H9 (cell line): ENCODE measurements at regions not wholly inside any gene's neighbourhood (a gene's known extent, or its start where the extent isn't known, plus 50 kb on each side); places are given as distances from the start of the nearest gene placed in this dataset.
A peak's percentile ranks its signal among the peaks of the same experiment; 100 is the strongest.

Source experiments
- DNase-seq: peaks from one replicate; pipeline ENCODE4 v3.0.0-alpha.2; 2017
- H2AFZ ChIP-seq: one replicate; pipeline ENCODE4 v1.6.1; 2013; ENCODE audit warnings: mild to moderate bottlenecking, low read length, control low read depth, moderate library complexity
- H2AK5ac ChIP-seq: 2 replicates; pipeline ENCODE4 v1.6.1; 2013; ENCODE audit warnings: low read length, control low read depth, mixed read lengths; ENCODE audit not compliant: insufficient read length
- H2BK120ac ChIP-seq: one replicate; pipeline ENCODE4 v1.6.1; 2013; ENCODE audit warnings: low read depth, mild to moderate bottlenecking, low read length, control low read depth, inconsistent platforms; ENCODE audit not compliant: poor library complexity, severe bottlenecking
- H2BK12ac ChIP-seq: 2 replicates; pipeline ENCODE4 v1.6.1; 2013; ENCODE audit warnings: low read length, control low read depth, mixed read lengths, low read depth; ENCODE audit not compliant: insufficient read length
- H2BK15ac ChIP-seq: 2 replicates; pipeline ENCODE4 v1.6.1; 2013; ENCODE audit warnings: low read depth, low read length, control low read depth
- H2BK20ac ChIP-seq: one replicate; pipeline ENCODE4 v1.6.1; 2013; ENCODE audit warnings: low read depth, mild to moderate bottlenecking, low read length, control low read depth, inconsistent platforms; ENCODE audit not compliant: poor library complexity, severe bottlenecking
- H2BK5ac ChIP-seq: 2 replicates; pipeline ENCODE4 v1.6.1; 2013; ENCODE audit warnings: low read length, control low read depth, mixed read lengths; ENCODE audit not compliant: insufficient read length
- H3K14ac ChIP-seq: 2 replicates; pipeline ENCODE4 v1.6.1; 2013; ENCODE audit warnings: low read length, control low read depth; ENCODE audit not compliant: insufficient read depth
- H3K18ac ChIP-seq: 2 replicates; pipeline ENCODE4 v1.6.1; 2013; ENCODE audit warnings: low read depth, mild to moderate bottlenecking, mixed read lengths, low read length, control low read depth; ENCODE audit not compliant: insufficient read length
- H3K23ac ChIP-seq: 2 replicates; pipeline ENCODE4 v1.6.1; 2013; ENCODE audit warnings: low read length, control low read depth, mixed read lengths, low read depth; ENCODE audit not compliant: insufficient read length
- H3K23me2 ChIP-seq: 2 replicates; pipeline ENCODE4 v1.6.1; 2013; ENCODE audit warnings: low read depth, mild to moderate bottlenecking, mixed read lengths, low read length, control low read depth; ENCODE audit not compliant: insufficient read length, poor library complexity, severe bottlenecking
- H3K27ac ChIP-seq: 2 replicates; pipeline ENCODE4 v1.5.1; 2013; ENCODE audit warnings: low read length, control low read depth, mixed read lengths, low read depth; ENCODE audit not compliant: insufficient read length
- H3K27me3 ChIP-seq: 2 replicates; pipeline ENCODE4 v1.6.1; 2013; ENCODE audit warnings: low read length, control low read depth, inconsistent platforms; ENCODE audit not compliant: insufficient read depth
- H3K4ac ChIP-seq: 2 replicates; pipeline ENCODE4 v1.6.1; 2013; ENCODE audit warnings: low read depth, mild to moderate bottlenecking, control low read depth, inconsistent platforms, low read length, moderate library complexity
- H3K4me1 ChIP-seq: 2 replicates; pipeline ENCODE4 v1.6.1; 2013; ENCODE audit warnings: low read length, control low read depth, inconsistent platforms; ENCODE audit not compliant: insufficient read depth
- H3K4me2 ChIP-seq: 2 replicates; pipeline ENCODE4 v1.6.1; 2013; ENCODE audit warnings: low read length, control low read depth, mixed read lengths; ENCODE audit not compliant: insufficient read length, insufficient read depth
- H3K56ac ChIP-seq: 2 replicates; pipeline ENCODE4 v1.6.1; 2013; ENCODE audit warnings: low read depth, mild to moderate bottlenecking, mixed read lengths, low read length, control low read depth; ENCODE audit not compliant: insufficient read length
- H3K79me1 ChIP-seq: 2 replicates; pipeline ENCODE4 v1.6.1; 2013; ENCODE audit warnings: low read depth, mild to moderate bottlenecking, moderate library complexity, low read length, control low read depth, inconsistent platforms; ENCODE audit not compliant: insufficient read depth, poor library complexity, severe bottlenecking
- H3K79me2 ChIP-seq: 2 replicates; pipeline ENCODE4 v1.6.1; 2013; ENCODE audit warnings: low read length, control low read depth, inconsistent platforms; ENCODE audit not compliant: insufficient read depth
- H3K9ac ChIP-seq: 2 replicates; pipeline ENCODE4 v1.6.1; 2013; ENCODE audit warnings: low read length, control low read depth, mixed read lengths; ENCODE audit not compliant: insufficient read length; ENCODE audit errors: extremely low read depth
- H3K9me3 ChIP-seq: one replicate; pipeline ENCODE4 v1.6.1; 2013; ENCODE audit warnings: low read depth, low read length, inconsistent platforms; ENCODE audit not compliant: control insufficient read depth
- H3T11ph ChIP-seq: one replicate; pipeline ENCODE4 v1.6.1; 2013; ENCODE audit warnings: mild to moderate bottlenecking, low read length, control low read depth, inconsistent platforms
- H4K20me1 ChIP-seq: one replicate; pipeline ENCODE4 v1.6.1; 2013; ENCODE audit not compliant: control insufficient read depth, insufficient read length, insufficient read depth
- H4K5ac ChIP-seq: 2 replicates; pipeline ENCODE4 v1.6.1; 2013; ENCODE audit warnings: low read depth, mild to moderate bottlenecking, mixed read lengths, low read length, control low read depth; ENCODE audit not compliant: insufficient read length
- H4K8ac ChIP-seq: replicated peaks from 2 replicates; pipeline ENCODE4 v1.6.1; 2013; ENCODE audit warnings: low read length, control low read depth, mixed read lengths, low read depth; ENCODE audit not compliant: insufficient read length
- H4K91ac ChIP-seq: 2 replicates; pipeline ENCODE4 v1.6.1; 2013; ENCODE audit warnings: low read depth, mild to moderate bottlenecking, moderate library complexity, mixed read lengths, low read length, control low read depth; ENCODE audit not compliant: insufficient read length
- H3K27ac Mint-ChIP-seq, 3 experiments: 2 replicates in 2 of 3; 3 replicates in 1 of 3; pipeline ENCODE4 v1.8.0; 2020 to 2021; ENCODE audit warnings: mixed read lengths in 3 of 3, mild to moderate bottlenecking in 1 of 3, moderate library complexity in 1 of 3
- H3K27me3 Mint-ChIP-seq: 2 replicates; pipeline ENCODE4 v1.8.0; 2021; ENCODE audit warnings: low read depth, mild to moderate bottlenecking, moderate library complexity, mixed read lengths
- H3K36me3 Mint-ChIP-seq, 3 experiments: 2 replicates in 2 of 3; 3 replicates in 1 of 3; pipeline ENCODE4 v1.8.0; 2020 to 2021; ENCODE audit warnings: low read depth in 3 of 3, mixed read lengths in 3 of 3; ENCODE audit not compliant: insufficient read depth in 1 of 3
- H3K4me1 Mint-ChIP-seq, 2 experiments: 2 replicates each; pipeline ENCODE4 v1.8.0; 2020; ENCODE audit warnings: mixed read lengths in 2 of 2
- H3K4me3 Mint-ChIP-seq, 2 experiments: 2 replicates in 1 of 2; 3 replicates in 1 of 2; pipeline ENCODE4 v1.8.0; 2020 to 2021; ENCODE audit warnings: mild to moderate bottlenecking in 2 of 2, mixed read lengths in 2 of 2, moderate library complexity in 1 of 2
- H3K9me3 Mint-ChIP-seq, 2 experiments: 2 replicates in 1 of 2; 3 replicates in 1 of 2; pipeline ENCODE4 v1.8.0; 2020; ENCODE audit warnings: mild to moderate bottlenecking in 2 of 2, mixed read lengths in 2 of 2, moderate library complexity in 1 of 2
- WGBS: extraction: QIAGEN DNeasy Blood & Tissue Kit; methylation state at CpG from one replicate; pipeline ENCODE4 v1.1.7; 2013; ENCODE audit warnings: missing lambda C conversion rate, low lambda C conversion rate, mixed read lengths; ENCODE audit not compliant: insufficient read length; ENCODE audit errors: extremely low coverage; 5-methylcytosine and 5-hydroxymethylcytosine counted together
- TF ChIP-seq, protein P1 (sequence below): fragments of 200-600 bp; sonication (generic); conservative IDR thresholded peaks from 3 replicates; pipeline ENCODE4 v1.8.0; 2021; ENCODE audit warnings: antibody characterized with exemption, mild to moderate bottlenecking

DNA sequence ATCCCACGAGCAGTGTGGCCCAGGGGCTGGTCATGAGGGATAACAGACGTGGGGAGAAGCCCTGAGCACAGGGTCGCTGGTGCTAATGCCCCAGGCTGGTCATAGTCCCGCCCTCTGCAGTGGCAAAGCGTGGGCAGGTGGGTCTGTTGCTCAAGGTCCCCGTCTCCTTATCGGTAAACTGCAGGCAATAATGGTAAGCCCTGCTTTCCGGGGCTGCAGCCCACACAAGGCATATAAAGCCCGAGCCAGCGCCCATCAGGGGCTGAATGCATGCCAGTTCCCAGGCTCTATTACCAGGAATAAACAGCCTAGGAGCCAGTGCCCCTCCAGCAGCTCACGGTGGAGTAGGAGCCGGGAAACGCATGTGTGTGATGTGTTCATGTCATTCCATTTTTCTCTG is 261.0 kb downstream of the BRD1 start:
- no CpG with 5 or more reads among the region's 13 CpGs for WGBS
- Histone ChIP-seq H2BK20ac (no peak overlapping the region), H4K8ac (no peak overlapping the region), H4K5ac (no peak overlapping the region), H3K23me2 (no peaks in the 10 kb centered on the region), H3K79me2 (no peaks in the 10 kb centered on the region), H3K27ac (no peak overlapping the region), H3T11ph (no peak overlapping the region), H4K20me1 (no peaks in the 10 kb centered on the region), H3K14ac (no peak overlapping the region), H2AK5ac (no peak overlapping the region), H3K18ac (no peak overlapping the region), H3K79me1 (no peaks in the 10 kb centered on the region), H3K23ac (no peak overlapping the region), H3K9me3 (no peaks in the 10 kb centered on the region), H2BK5ac (no peak overlapping the region), H3K27me3 (no peaks in the 10 kb centered on the region), H3K4me2 (no peak overlapping the region), H3K9ac (no peak overlapping the region), H2BK15ac (no peak overlapping the region), H3K56ac (no peak overlapping the region), H3K4ac (no peak overlapping the region), H3K4me1 (no peaks in the 10 kb centered on the region), H4K91ac (no peak overlapping the region), H2BK120ac (no peak overlapping the region), H2AFZ (no peak overlapping the region), H2BK12ac (no peak overlapping the region)
- Mint-ChIP-seq H3K27me3 (peaks cover 2% of the 10 kb centered on the region), H3K27ac (no peak overlapping the region), H3K4me3 (no peak overlapping the region), H3K4me1 (no peaks in the 10 kb centered on the region), H3K9me3 (no peaks in the 10 kb centered on the region), H3K36me3 (no peaks in the 10 kb centered on the region)
- TF ChIP-seq, protein P1, sequence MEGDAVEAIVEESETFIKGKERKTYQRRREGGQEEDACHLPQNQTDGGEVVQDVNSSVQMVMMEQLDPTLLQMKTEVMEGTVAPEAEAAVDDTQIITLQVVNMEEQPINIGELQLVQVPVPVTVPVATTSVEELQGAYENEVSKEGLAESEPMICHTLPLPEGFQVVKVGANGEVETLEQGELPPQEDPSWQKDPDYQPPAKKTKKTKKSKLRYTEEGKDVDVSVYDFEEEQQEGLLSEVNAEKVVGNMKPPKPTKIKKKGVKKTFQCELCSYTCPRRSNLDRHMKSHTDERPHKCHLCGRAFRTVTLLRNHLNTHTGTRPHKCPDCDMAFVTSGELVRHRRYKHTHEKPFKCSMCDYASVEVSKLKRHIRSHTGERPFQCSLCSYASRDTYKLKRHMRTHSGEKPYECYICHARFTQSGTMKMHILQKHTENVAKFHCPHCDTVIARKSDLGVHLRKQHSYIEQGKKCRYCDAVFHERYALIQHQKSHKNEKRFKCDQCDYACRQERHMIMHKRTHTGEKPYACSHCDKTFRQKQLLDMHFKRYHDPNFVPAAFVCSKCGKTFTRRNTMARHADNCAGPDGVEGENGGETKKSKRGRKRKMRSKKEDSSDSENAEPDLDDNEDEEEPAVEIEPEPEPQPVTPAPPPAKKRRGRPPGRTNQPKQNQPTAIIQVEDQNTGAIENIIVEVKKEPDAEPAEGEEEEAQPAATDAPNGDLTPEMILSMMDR = no peak
- peak; percentile 16 for DNase-seq
